ENCODE measurements at regions not wholly inside any gene's neighbourhood (a gene's known extent, or its start where the extent isn't known, plus 50 kb on each side); places are given as distances from the start of the nearest gene placed in this dataset.

- H3K9me3 Mint-ChIP-seq, result peaks cover 0 to 32% (median 4%) of the 10 kb centered on the region in 11 donors
- no peak for ATAC-seq
- H3K36me3 Mint-ChIP-seq, result no peaks in the 10 kb centered on the region
- no peaks in the 10 kb centered on the region for H3K4me1 ChIP-seq (ENCODE audit: control insufficient read depth in 2 of 2, insufficient read depth in 2 of 2, low read length in 2 of 2)
- H3K4me3 Mint-ChIP-seq, result no peak overlapping the region
- H3K36me3 ChIP-seq (ENCODE audit: control insufficient read depth in 2 of 3, insufficient read depth in 3 of 3, low read length in 3 of 3), result no peaks in the 10 kb centered on the region
- no peaks in the 10 kb centered on the region for H3K27me3 Mint-ChIP-seq
- POLR2A ChIA-PET, result no interaction called here
- no peaks in the 10 kb centered on the region for H3K27me3 ChIP-seq (ENCODE audit: control insufficient read depth in 2 of 2, insufficient read depth in 2 of 2, low read length in 2 of 2)
- H3K4me1 Mint-ChIP-seq, result no peaks in the 10 kb centered on the region
- CTCF ChIA-PET, result no interaction called here
- no peak overlapping the region for H3K27ac Mint-ChIP-seq
- intact Hi-C loops (cut with micrococcal nuclease), result no loop called here
- no peaks in the 10 kb centered on the region for H3K9me3 ChIP-seq (ENCODE audit: control insufficient read depth in 2 of 3, low read length in 3 of 3)
- DNase-seq, result no peak
- H3K27ac ChIP-seq (ENCODE audit: low read depth, low read length), result no peak overlapping the region
- H3K4me3 ChIP-seq (ENCODE audit: low read length), result no peak overlapping the region
Measured at GRCh38 chr5:8879248-8879647, 666.6 kb downstream of the SEMA5A start.

GRCh38 chr5:8884029-8884428 lies 661.8 kb downstream of the SEMA5A start:
- DNase-seq (no peak), ATAC-seq (no peak)
- H3K9me3 Mint-ChIP-seq, result peaks cover 0 to 15% (median 4%) of the 10 kb centered on the region in 11 donors
- ChIA-PET POLR2A (no interaction called here), CTCF (no interaction called here)
- Histone ChIP-seq H3K9me3 (ENCODE audit: control insufficient read depth in 2 of 3, low read length in 3 of 3) (no peaks in the 10 kb centered on the region), H3K4me3 (ENCODE audit: low read length) (no peak overlapping the region), H3K4me1 (ENCODE audit: control insufficient read depth in 2 of 2, insufficient read depth in 2 of 2, low read length in 2 of 2) (no peaks in the 10 kb centered on the region), H3K36me3 (ENCODE audit: control insufficient read depth in 2 of 3, insufficient read depth in 3 of 3, low read length in 3 of 3) (no peaks in the 10 kb centered on the region), H3K27ac (ENCODE audit: low read depth, low read length) (no peak overlapping the region), H3K27me3 (ENCODE audit: control insufficient read depth in 2 of 2, insufficient read depth in 2 of 2, low read length in 2 of 2) (no peaks in the 10 kb centered on the region)
- no peaks in the 10 kb centered on the region for H3K36me3 Mint-ChIP-seq
- intact Hi-C loops (cut with micrococcal nuclease), result no loop called here
- no peak overlapping the region for H3K4me3 Mint-ChIP-seq
- no peaks in the 10 kb centered on the region for H3K4me1 Mint-ChIP-seq
- H3K27me3 Mint-ChIP-seq, result no peaks in the 10 kb centered on the region
- no peak overlapping the region for H3K27ac Mint-ChIP-seq

- H3K4me1 ChIP-seq (ENCODE audit: control insufficient read depth in 2 of 2, insufficient read depth in 2 of 2, low read length in 2 of 2), result no peaks in the 10 kb centered on the region
- H3K36me3 Mint-ChIP-seq, result no peaks in the 10 kb centered on the region
- H3K27me3 Mint-ChIP-seq, result no peaks in the 10 kb centered on the region
- H3K4me3 ChIP-seq (ENCODE audit: low read length), result no peak overlapping the region
- ChIA-PET CTCF (no interaction called here), POLR2A (no interaction called here)
- no peak for ATAC-seq
- H3K27me3 ChIP-seq (ENCODE audit: control insufficient read depth in 2 of 2, insufficient read depth in 2 of 2, low read length in 2 of 2), result no peaks in the 10 kb centered on the region
- H3K9me3 ChIP-seq (ENCODE audit: control insufficient read depth in 2 of 3, low read length in 3 of 3), result no peaks in the 10 kb centered on the region
- intact Hi-C loops (cut with micrococcal nuclease), result no loop called here
- no peaks in the 10 kb centered on the region for H3K4me1 Mint-ChIP-seq
- no peak overlapping the region for H3K27ac ChIP-seq (ENCODE audit: low read depth, low read length)
- H3K9me3 Mint-ChIP-seq, result peaks cover 0 to 11% (median 6%) of the 10 kb centered on the region in 11 donors
- H3K36me3 ChIP-seq (ENCODE audit: control insufficient read depth in 2 of 3, insufficient read depth in 3 of 3, low read length in 3 of 3), result no peaks in the 10 kb centered on the region
- no peak for DNase-seq
- H3K4me3 Mint-ChIP-seq, result no peak overlapping the region
- H3K27ac Mint-ChIP-seq, result no peak overlapping the region
Measured at GRCh38 chr5:8892926-8893325, 652.9 kb downstream of the SEMA5A start.

GRCh38 chr5:8894031-8894430 lies 651.8 kb downstream of the SEMA5A start:
- no peak overlapping the region for H3K4me3 Mint-ChIP-seq
- Histone ChIP-seq H3K4me1 (ENCODE audit: control insufficient read depth in 2 of 2, insufficient read depth in 2 of 2, low read length in 2 of 2) (no peaks in the 10 kb centered on the region), H3K27ac (ENCODE audit: low read depth, low read length) (no peak overlapping the region), H3K27me3 (ENCODE audit: control insufficient read depth in 2 of 2, insufficient read depth in 2 of 2, low read length in 2 of 2) (no peaks in the 10 kb centered on the region), H3K4me3 (ENCODE audit: low read length) (no peak overlapping the region), H3K9me3 (ENCODE audit: control insufficient read depth in 2 of 3, low read length in 3 of 3) (no peaks in the 10 kb centered on the region), H3K36me3 (ENCODE audit: control insufficient read depth in 2 of 3, insufficient read depth in 3 of 3, low read length in 3 of 3) (no peaks in the 10 kb centered on the region)
- H3K27ac Mint-ChIP-seq, result no peak overlapping the region
- POLR2A ChIA-PET, result no interaction called here
- CTCF ChIA-PET, result no interaction called here
- peaks cover 0 to 11% (median 6%) of the 10 kb centered on the region in 11 donors for H3K9me3 Mint-ChIP-seq
- intact Hi-C loops (cut with micrococcal nuclease), result no loop called here
- no peak for DNase-seq
- H3K4me1 Mint-ChIP-seq, result no peaks in the 10 kb centered on the region
- H3K27me3 Mint-ChIP-seq, result no peaks in the 10 kb centered on the region
- no peaks in the 10 kb centered on the region for H3K36me3 Mint-ChIP-seq
- ATAC-seq, result no peak

GRCh38 chr5:8895062-8895461 lies 650.8 kb downstream of the SEMA5A start:
- no peaks in the 10 kb centered on the region for H3K36me3 ChIP-seq (ENCODE audit: control insufficient read depth in 2 of 3, insufficient read depth in 3 of 3, low read length in 3 of 3)
- no peaks in the 10 kb centered on the region for H3K27me3 Mint-ChIP-seq
- H3K27ac Mint-ChIP-seq, result no peak overlapping the region
- intact Hi-C loops (cut with micrococcal nuclease), result no loop called here
- H3K9me3 Mint-ChIP-seq, result peaks cover 0 to 11% (median 6%) of the 10 kb centered on the region in 11 donors
- DNase-seq (no peak), ATAC-seq (no peak)
- no peak overlapping the region for H3K4me3 ChIP-seq (ENCODE audit: low read length)
- no peaks in the 10 kb centered on the region for H3K9me3 ChIP-seq (ENCODE audit: control insufficient read depth in 2 of 3, low read length in 3 of 3)
- H3K36me3 Mint-ChIP-seq, result no peaks in the 10 kb centered on the region
- no peaks in the 10 kb centered on the region for H3K4me1 Mint-ChIP-seq
- POLR2A ChIA-PET, result no interaction called here
- no peaks in the 10 kb centered on the region for H3K4me1 ChIP-seq (ENCODE audit: control insufficient read depth in 2 of 2, insufficient read depth in 2 of 2, low read length in 2 of 2)
- no peaks in the 10 kb centered on the region for H3K27me3 ChIP-seq (ENCODE audit: control insufficient read depth in 2 of 2, insufficient read depth in 2 of 2, low read length in 2 of 2)
- CTCF ChIA-PET, result no interaction called here
- no peak overlapping the region for H3K4me3 Mint-ChIP-seq
- no peak overlapping the region for H3K27ac ChIP-seq (ENCODE audit: low read depth, low read length)

- CTCF ChIA-PET, result no interaction called here
- no peak overlapping the region for H3K4me3 ChIP-seq (ENCODE audit: low read length)
- intact Hi-C loops (cut with micrococcal nuclease), result no loop called here
- H3K27me3 ChIP-seq (ENCODE audit: control insufficient read depth in 2 of 2, insufficient read depth in 2 of 2, low read length in 2 of 2), result no peaks in the 10 kb centered on the region
- DNase-seq (no peak), ATAC-seq (no peak)
- POLR2A ChIA-PET, result no interaction called here
- Mint-ChIP-seq H3K4me3 (no peak overlapping the region), H3K27me3 (no peaks in the 10 kb centered on the region), H3K9me3 (peaks cover 0 to 11% (median 6%) of the 10 kb centered on the region in 11 donors), H3K4me1 (no peaks in the 10 kb centered on the region), H3K36me3 (no peaks in the 10 kb centered on the region), H3K27ac (no peak overlapping the region)
- no peaks in the 10 kb centered on the region for H3K4me1 ChIP-seq (ENCODE audit: control insufficient read depth in 2 of 2, insufficient read depth in 2 of 2, low read length in 2 of 2)
- H3K9me3 ChIP-seq (ENCODE audit: control insufficient read depth in 2 of 3, low read length in 3 of 3), result no peaks in the 10 kb centered on the region
- no peaks in the 10 kb centered on the region for H3K36me3 ChIP-seq (ENCODE audit: control insufficient read depth in 2 of 3, insufficient read depth in 3 of 3, low read length in 3 of 3)
- no peak overlapping the region for H3K27ac ChIP-seq (ENCODE audit: low read depth, low read length)
Measured at GRCh38 chr5:8895599-8895998, 650.3 kb downstream of the SEMA5A start.

GRCh38 chr5:8897316-8897715 lies 648.6 kb downstream of the SEMA5A start:
- ChIA-PET POLR2A (no interaction called here), CTCF (no interaction called here)
- Histone ChIP-seq H3K4me1 (ENCODE audit: control insufficient read depth in 2 of 2, insufficient read depth in 2 of 2, low read length in 2 of 2) (no peaks in the 10 kb centered on the region), H3K36me3 (ENCODE audit: control insufficient read depth in 2 of 3, insufficient read depth in 3 of 3, low read length in 3 of 3) (no peaks in the 10 kb centered on the region), H3K27me3 (ENCODE audit: control insufficient read depth in 2 of 2, insufficient read depth in 2 of 2, low read length in 2 of 2) (no peaks in the 10 kb centered on the region), H3K27ac (ENCODE audit: low read depth, low read length) (no peak overlapping the region), H3K4me3 (ENCODE audit: low read length) (no peak overlapping the region), H3K9me3 (ENCODE audit: control insufficient read depth in 2 of 3, low read length in 3 of 3) (no peaks in the 10 kb centered on the region)
- no peak overlapping the region for H3K27ac Mint-ChIP-seq
- intact Hi-C loops (cut with micrococcal nuclease), result no loop called here
- H3K4me1 Mint-ChIP-seq, result no peaks in the 10 kb centered on the region
- DNase-seq (no peak), ATAC-seq (no peak)
- no peaks in the 10 kb centered on the region for H3K36me3 Mint-ChIP-seq
- no peak overlapping the region for H3K4me3 Mint-ChIP-seq
- peaks cover 0 to 11% (median 3%) of the 10 kb centered on the region in 11 donors for H3K9me3 Mint-ChIP-seq
- no peaks in the 10 kb centered on the region for H3K27me3 Mint-ChIP-seq
